H7 (cell line): ENCODE measurements at regions not wholly inside any gene's neighbourhood (a gene's known extent, or its start where the extent isn't known, plus 50 kb on each side); places are given as distances from the start of the nearest gene placed in this dataset.
"Not testable (repeated sequence)": the region's sequence is repeated elsewhere in the genome, so short reads cannot be mapped to it uniquely, and the experiment has no call there.

Source experiments
- DNase-seq: peaks from one replicate; pipeline ENCODE4 v3.0.0; 2012
- H3K27me3 ChIP-seq: 2 replicates; pipeline ENCODE4 v1.6.0; 2011; ENCODE audit warnings: mild to moderate bottlenecking, low read length; ENCODE audit not compliant: control insufficient read depth, insufficient read depth
- H3K36me3 ChIP-seq: replicated peaks from 2 replicates; pipeline ENCODE4 v1.5.1; 2011; ENCODE audit warnings: low read length; ENCODE audit not compliant: control insufficient read depth, insufficient read depth
- H3K4me3 ChIP-seq: 2 replicates; pipeline ENCODE4 v1.5.1; 2011; ENCODE audit warnings: low read depth, mild to moderate bottlenecking, control low read depth, low read length, moderate library complexity; ENCODE audit not compliant: insufficient read depth

- no peaks in the 10 kb centered on the region for H3K36me3 ChIP-seq
- DNase-seq = no peak
- no peaks in the 10 kb centered on the region for H3K27me3 ChIP-seq
- H3K4me3 ChIP-seq = no peak overlapping the region
These were observed 1043.8 kb upstream of the NUDT12 start for GRCh38 chr5:104606258-104606829.

DNA sequence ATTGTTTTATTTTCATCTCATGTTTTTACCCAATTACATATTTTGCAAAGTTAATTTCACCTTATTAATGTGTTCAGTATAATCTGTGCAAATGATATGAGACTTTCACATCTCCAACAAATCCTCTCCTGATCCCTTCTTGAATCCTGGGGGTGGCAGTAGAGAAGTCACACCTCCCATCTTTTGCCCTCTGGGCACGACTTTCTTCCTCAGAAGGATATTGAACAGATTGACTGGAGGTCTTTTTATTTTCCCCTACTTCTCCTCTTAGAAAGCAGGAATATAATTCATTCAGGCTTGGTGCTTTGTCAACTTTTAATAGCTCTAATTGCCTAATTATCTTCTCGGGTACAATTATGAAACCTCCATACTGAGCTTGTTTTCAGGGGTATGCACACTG lies 1037.1 kb upstream of the NUDT12 start:
- H3K36me3 ChIP-seq = no peaks in the 10 kb centered on the region
- DNase-seq = no peak
- no peaks in the 10 kb centered on the region for H3K27me3 ChIP-seq
- no peak overlapping the region for H3K4me3 ChIP-seq

DNA sequence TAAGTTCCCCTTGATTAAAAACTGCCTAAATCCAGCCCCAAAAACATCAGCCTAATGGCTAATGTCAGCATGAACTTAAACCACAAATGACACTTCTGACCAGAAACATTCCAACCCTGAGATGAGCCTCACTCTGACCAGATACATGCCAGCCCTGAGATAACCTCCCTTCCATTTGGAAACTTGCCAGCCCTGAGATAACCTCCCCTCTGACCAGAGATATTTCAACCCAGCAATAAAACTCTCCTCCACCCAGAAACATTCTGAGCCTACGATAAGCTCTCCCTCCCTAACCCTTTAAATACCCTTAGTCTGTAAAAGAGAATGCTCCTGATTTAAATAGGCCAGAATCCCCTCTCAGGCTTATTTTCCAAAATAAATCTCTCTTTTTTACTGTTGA lies 1035.7 kb upstream of the NUDT12 start:
- DNase-seq = no peak
- no peak overlapping the region for H3K4me3 ChIP-seq

DNA sequence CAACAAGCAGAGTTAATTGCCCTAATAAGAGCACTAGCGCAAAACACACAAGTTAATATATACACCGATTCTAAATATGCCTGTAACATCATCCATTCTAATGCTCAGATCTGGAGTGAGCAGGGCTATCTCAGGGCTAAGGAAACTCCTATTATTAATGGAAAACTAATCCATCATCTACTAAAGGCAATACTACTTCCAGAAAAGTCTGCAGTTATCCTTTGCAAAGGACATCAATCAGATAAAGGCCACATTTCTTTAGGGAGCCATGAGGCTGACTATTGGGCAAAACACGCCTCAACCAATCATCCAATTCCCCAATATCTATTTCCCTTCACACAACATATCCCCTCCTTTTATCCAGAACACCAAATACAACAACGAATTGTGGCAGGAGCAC lies 1032.3 kb upstream of the NUDT12 start:
- Histone ChIP-seq H3K4me3 (no peak overlapping the region), H3K27me3 (no peaks in the 10 kb centered on the region), H3K36me3 (no peaks in the 10 kb centered on the region)
- no peak for DNase-seq

More for the DNA sequence above, 1035.7 kb upstream of the NUDT12 start:
- no peaks in the 10 kb centered on the region for H3K27me3 ChIP-seq
- H3K36me3 ChIP-seq = no peaks in the 10 kb centered on the region

GRCh38 chr5:104576677-104577076 lies 1014.1 kb upstream of the NUDT12 start:
- no peak overlapping the region for H3K4me3 ChIP-seq
- no peaks in the 10 kb centered on the region for H3K36me3 ChIP-seq
- DNase-seq = no peak
- no peaks in the 10 kb centered on the region for H3K27me3 ChIP-seq

DNA sequence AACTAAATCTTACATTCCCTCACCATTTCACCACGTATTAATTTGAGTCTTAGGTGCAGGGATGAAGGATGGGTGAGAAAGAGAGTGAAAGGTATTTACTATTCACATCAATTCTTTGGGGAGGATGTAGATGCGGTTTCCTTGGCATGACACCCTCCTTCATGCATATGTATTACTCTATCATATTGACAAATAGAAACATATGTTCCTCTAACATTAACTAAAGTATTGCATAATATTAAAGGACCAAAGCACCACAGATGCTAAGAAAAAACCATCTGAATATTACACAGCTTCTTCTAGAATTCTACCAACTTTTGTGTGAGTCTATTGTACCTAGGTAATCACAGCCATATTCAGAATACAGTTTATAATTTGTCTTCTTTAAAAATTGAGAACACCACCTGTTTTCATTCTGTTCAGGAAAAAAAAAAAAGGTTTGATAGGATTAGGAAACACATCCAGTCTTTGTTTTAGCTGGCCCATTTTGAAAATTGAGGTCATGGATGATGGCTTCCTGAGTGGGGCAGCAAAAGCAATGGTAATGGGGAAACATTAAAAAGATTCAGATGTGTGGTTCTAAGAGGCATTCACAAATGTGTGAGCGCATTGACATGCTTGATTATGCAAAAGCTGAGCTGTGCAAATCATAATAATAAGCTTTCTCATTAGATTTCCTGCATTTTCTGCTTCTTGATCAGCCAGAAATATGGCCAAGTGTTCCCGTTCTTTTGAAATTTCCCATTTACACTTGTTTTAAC lies 1011.5 kb upstream of the NUDT12 start:
- no peak for DNase-seq
- Histone ChIP-seq H3K4me3 (no peak overlapping the region), H3K27me3 (no peaks in the 10 kb centered on the region), H3K36me3 (no peaks in the 10 kb centered on the region)

- H3K27me3 ChIP-seq = no peaks in the 10 kb centered on the region
- DNase-seq = no peak
- H3K36me3 ChIP-seq = no peaks in the 10 kb centered on the region
- H3K4me3 ChIP-seq = no peak overlapping the region
These were observed 1007.0 kb upstream of the NUDT12 start for GRCh38 chr5:104569621-104570020.

DNA sequence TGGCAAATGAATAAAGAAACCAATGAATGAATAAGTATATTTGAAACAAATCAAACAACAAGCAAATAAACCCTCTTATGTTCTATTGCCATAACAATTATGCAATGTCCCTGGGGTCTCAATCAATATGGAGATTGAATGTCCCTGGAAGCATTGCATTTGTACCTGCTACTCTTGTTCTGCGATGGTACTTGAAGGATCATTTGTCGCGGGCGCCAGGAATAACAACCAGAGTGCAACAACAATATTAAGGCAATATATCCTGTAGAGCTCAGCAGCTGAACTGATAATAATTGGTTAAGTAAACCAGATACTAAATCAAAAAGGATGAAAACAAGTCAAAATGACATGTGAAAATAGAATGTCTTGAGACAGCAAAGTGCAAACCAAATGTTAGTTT lies 1001.9 kb upstream of the NUDT12 start:
- no peaks in the 10 kb centered on the region for H3K36me3 ChIP-seq
- no peak for DNase-seq
- no peaks in the 10 kb centered on the region for H3K27me3 ChIP-seq
- no peak overlapping the region for H3K4me3 ChIP-seq

GRCh38 chr5:104556957-104557356 lies 994.4 kb upstream of the NUDT12 start:
- DNase-seq = no peak
- Histone ChIP-seq H3K36me3 (no peaks in the 10 kb centered on the region), H3K4me3 (no peak overlapping the region), H3K27me3 (no peaks in the 10 kb centered on the region)

DNA sequence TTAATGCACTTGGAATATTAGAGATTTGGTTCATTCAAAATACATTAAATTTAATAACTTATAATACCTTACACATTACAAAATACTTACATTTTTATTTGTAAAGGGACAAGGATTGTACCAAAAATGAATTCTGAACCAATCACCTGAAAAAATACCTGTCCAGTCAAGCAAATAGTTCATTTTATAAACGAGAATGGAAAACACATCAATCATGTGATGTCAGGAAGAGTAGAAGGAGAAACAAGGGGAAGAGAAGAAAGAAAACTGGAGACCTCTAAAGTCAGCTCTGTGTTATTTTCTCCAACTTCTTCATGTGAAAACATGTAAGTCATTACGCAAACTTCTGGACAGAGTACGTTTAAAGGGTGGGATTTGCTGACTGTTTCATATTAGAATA lies 989.0 kb upstream of the NUDT12 start:
- no peak for DNase-seq
- Histone ChIP-seq H3K36me3 (no peaks in the 10 kb centered on the region), H3K27me3 (no peaks in the 10 kb centered on the region), H3K4me3 (no peak overlapping the region)

DNA sequence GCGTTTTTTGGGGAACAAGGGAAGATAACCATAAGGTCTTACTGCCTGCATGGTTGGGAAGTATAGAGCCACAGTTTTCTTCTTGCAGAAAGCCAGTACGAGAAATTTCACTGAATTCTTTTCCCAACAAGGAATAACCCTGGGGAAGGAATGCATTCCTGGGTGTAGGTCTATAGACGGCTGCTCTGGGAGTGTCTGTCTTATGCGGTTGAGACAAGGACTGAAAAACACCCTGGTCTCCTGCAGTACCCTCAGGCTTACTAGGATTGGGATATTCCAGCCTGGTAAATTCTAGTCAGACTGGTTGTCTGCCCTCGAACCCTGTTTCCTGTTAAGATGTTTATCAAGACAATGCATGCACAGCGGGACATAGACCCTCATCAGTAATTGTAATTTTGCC lies 984.3 kb upstream of the NUDT12 start:
- H3K27me3 ChIP-seq, H3K4me3 ChIP-seq, H3K36me3 ChIP-seq, DNase-seq: not testable (repeated sequence)

DNA sequence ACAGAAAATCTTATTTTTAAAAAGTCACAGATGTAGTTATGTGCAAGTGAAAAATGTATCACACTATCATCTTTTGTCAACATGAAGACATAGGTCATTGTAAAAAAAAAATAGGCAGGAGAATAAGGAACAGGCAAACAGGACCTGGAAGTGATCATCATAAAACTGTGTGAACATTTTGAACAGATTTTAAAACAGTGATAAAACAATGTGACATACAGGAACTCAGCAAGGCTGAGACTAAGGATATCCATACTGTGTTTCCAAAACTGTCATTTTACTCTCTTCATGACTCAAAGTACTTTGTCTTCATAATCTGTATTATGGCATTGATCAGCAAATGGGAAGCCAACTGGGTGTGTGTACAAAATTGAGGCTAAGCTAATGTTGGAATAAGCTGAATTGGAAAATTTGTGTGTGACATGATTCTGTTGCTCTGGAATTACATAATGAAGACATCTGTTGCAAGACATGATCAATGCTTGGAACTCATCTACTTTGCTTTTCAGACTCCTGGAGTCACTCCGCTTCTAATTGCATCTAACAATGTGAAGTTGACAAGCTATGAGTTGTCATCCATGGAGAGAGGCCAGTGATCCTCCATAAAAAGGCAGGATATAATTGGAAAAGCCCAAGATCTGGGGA lies 978.7 kb upstream of the NUDT12 start:
- Histone ChIP-seq H3K4me3 (no peak overlapping the region), H3K36me3 (no peaks in the 10 kb centered on the region), H3K27me3 (no peaks in the 10 kb centered on the region)
- no peak for DNase-seq

- Histone ChIP-seq H3K27me3 (no peaks in the 10 kb centered on the region), H3K36me3 (no peaks in the 10 kb centered on the region), H3K4me3 (no peak overlapping the region)
- no peak for DNase-seq
These were observed 977.9 kb upstream of the NUDT12 start for GRCh38 chr5:104540448-104540847.

GRCh38 chr5:104539618-104540350 lies 977.2 kb upstream of the NUDT12 start:
- Histone ChIP-seq H3K27me3 (no peaks in the 10 kb centered on the region), H3K36me3 (no peaks in the 10 kb centered on the region), H3K4me3 (no peak overlapping the region)
- no peak for DNase-seq

DNA sequence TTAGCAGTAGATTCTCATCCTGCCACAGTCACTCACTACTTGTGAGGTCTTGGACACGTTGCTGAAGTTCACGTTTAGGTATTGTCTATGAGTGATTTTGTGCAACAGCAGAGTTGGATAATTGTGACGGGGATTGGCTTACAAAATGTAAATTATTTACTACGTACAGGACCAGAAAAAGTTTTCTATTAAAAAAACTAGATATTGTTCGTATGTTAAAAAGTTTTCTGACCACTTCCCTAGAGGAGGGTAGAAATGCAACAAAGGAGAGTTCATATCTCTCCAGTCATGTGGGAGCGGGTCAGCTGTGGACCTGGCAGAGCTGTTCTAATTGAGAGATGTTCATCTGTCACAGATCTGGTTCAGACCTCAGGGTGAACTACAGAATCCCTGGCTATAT lies 976.1 kb upstream of the NUDT12 start:
- Histone ChIP-seq H3K27me3 (no peaks in the 10 kb centered on the region), H3K36me3 (no peaks in the 10 kb centered on the region), H3K4me3 (no peak overlapping the region)
- DNase-seq = no peak
